A172 (cell line): ENCODE measurements at regions not wholly inside any gene's neighbourhood (a gene's known extent, or its start where the extent isn't known, plus 50 kb on each side); places are given as distances from the start of the nearest gene placed in this dataset.

Experiments
- DNase-seq: peaks from one replicate; pipeline ENCODE4 v3.0.0-alpha.2; 2015; ENCODE audit warnings: low spot score

DNA sequence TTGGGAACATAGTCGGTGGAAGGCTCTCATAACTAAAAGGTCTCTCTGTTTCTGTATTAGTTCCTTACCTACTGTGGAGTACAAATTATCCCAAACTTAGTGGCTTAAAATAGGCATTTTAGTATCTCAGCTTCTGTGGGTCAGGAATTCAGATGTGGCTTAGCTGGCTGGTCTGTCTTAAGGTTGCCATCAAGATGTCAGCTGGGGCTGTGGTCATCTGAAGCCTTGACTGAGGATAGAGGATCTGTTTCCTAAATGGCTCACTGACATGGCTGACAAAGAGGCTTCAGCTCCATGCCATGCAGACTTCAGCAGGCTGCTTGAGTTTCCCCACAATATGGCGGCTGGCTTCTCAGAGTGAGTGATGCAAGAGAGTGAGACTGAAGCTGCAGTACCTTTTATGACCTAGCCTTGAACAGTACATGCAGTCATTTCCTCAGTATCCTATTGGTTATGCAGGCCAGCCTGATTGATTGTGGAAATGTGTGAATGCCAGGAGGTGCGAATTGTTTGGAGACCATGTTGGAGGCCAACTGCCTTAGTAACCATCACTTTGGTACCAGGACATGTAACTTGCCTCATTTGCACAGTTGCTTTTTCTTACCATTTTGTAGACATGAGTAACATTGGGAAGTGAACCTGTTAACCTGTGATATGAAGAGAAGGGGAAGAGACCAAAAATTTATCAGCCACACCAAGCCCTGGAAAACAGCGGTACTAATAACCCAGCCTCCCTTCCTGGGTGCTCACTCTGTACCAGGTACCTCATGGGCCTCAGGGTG, 152.8 kb upstream of the IER5L start:
- DNase-seq, result no peak

DNA sequence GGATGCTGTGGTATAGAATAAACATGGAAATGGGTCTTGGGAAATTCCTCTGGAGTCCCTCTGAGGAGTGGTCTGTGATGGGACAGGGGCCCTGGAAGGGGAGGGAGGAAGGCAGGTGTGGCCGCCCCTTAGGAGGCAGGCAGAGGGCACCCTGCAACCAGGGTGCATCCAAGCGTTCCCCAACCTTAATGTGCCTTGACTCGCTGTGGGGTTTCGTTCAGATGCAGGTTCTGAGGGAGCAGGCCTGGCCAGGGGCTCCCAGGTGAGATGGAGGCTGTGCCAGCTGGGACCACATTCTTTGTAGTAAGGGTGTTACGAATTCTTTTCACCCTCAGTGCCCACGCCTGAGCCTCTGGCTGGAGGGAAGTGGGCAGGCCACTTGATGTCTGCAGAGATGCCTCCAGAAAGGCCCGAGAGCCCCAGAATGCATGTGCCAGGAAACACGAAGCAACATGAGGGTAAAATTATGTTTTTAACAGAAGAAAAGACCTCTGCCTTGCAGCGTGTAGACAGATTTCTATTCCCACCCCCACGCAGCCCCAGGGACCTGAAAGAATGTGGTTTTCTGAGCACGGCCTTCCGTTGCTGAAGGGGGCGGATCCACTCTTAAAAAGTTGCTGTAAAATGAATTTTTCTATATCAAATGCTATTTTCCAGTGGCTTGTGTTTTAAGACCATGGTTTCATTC, 150.4 kb upstream of the IER5L start:
- no peak for DNase-seq

DNA sequence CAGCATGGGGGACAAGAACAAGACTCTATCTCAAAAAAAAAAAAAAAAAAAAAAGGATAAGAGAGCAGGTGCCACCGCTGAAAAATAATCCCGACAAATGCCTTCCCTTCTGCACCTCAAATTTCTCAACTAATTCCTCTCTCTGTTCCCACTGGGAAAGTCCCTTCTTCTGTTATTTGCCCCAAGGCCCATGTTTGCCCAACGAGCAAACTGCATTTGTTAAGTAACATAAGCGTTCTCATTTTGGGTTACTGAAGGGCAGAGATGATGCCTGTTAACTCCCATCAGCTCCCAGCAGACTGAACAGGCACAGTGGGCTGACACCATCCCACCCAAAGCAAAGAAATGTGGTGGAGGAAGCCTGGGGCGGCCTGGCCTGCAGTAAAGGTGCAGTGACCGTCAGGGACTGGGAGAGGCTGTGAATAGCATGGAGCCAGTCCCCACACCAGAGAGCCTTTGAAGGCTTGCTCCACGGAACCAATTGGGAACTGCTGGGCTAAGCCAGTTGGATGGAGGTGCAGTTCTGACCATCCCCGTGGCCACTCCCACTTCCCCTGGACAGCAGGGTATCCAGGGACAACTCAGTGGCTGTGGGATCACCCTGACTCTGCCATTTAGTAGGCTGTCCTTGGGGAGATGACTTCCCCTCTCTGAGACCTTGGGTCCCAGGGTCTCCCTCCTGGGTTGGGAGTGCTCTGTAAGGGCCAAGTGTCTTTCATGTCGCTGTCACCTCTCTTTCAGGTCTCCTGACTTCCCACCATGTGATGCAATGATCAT, 149.7 kb upstream of the IER5L start:
- no peak for DNase-seq

DNA sequence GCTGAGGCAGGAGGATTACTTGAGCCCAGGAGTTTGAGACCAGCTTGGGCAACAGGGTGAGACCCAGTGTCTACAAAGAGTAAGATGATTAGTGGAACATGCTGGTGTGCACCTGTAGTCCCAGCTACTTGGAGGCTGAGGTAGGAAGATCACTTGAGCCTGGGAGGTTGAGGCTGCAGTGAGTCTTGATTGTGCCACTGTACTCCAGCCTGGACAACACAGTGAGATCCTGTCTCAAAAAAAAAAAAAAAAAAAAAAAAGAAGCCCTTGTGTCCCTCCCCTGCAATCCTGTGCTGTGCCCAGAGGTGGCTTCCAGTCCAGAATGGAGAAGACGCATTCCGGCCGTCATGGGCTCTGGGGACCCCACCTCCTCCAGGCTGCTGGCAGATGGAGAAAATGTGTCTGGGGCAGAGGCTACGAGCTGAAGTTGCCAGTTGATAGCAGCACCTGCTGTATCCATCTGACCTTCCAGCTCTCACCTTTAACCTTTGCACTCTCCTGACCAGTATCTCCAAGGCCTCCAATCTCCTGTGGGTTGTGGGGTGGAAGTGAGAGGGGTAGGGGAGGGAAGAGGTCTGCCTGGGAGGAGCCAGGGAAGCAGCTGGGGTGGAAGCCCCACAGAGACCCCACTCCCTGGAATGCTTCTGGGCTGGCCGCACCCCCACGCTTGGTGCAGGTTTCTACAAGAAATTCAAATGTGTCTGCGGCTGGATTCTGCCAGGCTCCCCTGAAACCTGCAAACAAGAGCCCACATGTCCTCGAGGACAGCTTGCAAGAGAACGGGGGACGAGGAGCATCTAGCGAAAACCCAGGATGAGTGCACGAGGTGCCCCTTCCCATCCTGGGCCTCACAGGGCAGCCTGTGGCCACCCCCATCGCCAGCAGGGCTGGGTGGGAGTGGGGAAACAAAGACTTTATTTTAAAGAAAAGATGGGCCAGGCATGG, 148.3 kb upstream of the IER5L start:
- no peak for DNase-seq

DNA sequence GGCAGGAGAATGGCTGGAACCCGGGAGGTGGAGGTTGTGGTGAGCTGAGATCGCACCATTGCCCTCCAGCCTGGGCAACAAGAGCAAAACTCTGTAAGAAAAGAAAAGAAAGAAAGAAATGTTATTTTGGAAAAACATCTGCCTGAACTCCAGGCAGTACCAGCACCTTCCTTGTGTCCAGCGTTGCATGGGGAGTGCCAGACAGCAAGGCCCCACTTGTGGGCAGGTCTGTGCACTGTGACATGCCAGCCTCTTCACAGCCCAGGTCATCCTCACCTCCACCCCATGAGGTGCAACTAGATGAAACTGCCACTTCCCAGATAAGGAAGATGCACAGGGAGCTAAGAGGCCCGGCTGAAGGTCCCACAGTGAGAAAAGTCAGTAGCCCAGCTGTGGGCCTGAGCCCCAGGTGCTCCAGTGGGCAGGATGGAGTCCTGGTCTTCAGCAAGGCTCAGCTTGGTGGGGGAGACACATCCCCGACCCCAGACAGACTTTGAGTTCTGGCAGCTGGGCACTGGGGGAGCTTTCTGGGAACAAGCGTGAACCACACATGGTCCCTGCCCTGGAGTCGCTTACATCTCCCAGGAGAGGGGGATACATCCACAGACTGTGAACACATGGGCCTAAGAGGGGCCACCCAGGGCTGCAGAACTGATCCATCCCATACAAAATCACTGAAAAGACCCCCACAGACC, 146.9 kb upstream of the IER5L start:
- DNase-seq, result no peak

DNA sequence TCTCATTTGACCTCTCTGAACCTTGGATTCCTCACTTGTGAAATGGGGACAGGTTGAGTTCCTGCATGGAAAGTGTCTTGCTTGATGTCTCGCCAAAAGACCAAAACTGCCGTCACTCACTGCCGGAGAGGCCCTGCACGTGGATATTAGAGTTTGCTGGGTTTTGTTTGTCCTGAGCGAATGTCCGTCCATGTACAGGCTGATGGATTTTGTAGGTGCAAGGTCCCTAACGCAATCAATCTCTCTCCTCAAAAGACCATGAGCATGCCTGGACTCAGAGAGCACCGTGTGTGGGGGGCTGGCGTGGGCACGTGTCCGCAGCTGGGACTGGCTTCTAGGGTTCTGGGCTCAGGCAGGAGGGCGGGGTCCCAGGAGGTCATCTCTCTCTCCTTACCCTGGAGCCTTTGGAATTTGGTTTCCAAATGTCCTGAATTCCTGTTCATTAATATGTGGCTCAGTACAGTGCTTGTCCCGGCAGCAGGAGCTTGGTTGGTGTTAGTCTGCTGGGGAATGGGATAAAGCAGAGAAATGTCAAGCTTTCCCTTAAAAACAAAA, 146.0 kb upstream of the IER5L start:
- DNase-seq, result no peak

DNA sequence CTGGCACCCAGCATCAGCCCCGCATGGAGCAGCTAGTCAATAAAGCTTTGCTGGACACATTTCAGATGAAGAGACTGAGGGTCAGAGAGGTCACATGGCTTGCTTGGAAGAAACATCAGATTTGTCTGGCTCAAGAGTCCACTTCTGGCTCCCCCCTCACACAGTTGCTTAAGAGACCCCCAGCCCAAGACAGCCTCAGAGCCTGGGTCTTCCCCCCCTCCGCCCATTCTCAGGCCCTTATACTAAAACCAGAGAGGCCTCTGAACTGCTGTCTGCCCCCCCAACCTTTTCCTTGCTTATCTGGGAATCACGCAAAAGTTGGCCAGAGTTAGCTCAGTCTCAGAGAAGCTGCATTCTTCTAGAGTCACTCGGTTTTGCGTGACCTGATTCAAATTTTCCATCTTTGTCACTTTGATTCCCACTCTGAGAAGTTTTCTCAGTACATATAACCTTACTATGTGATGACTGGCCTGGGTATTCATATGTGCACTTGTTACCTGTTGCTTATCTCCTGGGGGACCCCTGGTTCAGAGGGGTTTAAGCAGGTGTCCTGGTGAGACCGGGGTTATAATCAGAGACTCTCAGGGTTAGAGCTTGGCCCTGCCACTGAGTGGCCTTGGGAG, 145.4 kb upstream of the IER5L start:
- no peak for DNase-seq

DNA sequence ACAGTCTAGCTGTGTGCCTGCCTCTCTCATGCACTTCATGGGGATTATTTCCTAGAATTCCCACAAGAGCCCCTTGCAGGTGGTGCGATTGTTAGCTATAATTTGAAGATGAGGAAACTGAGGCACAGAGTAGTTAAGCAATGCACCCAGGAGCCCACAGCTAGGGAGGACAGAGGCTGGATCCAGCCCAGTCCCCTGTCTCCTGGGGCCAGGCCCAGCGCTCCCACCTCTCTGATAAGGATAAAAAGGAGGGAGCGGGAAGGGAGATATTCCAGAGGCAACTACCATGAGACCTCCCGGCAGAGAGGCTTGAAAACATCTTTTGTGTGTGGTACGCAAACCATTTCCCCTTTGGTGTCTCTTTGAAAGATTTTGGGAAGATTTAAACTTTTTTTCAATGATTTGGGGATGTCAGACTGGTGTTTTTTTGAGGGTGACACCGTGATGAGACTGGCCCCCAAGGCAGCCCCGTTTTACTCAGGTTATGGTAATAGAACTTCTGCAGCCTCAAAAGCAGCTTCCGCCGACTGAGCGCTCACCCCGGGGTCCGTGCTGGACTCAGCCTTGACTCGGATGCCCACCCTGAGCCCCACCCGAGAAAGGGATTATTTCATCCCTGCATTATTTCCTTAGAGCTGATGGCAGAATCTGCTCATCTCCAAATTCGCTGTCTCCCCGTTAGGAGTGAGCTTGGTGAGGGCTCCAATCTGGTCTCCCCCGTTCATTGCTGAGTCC, 144.7 kb upstream of the IER5L start:
- no peak for DNase-seq

DNA sequence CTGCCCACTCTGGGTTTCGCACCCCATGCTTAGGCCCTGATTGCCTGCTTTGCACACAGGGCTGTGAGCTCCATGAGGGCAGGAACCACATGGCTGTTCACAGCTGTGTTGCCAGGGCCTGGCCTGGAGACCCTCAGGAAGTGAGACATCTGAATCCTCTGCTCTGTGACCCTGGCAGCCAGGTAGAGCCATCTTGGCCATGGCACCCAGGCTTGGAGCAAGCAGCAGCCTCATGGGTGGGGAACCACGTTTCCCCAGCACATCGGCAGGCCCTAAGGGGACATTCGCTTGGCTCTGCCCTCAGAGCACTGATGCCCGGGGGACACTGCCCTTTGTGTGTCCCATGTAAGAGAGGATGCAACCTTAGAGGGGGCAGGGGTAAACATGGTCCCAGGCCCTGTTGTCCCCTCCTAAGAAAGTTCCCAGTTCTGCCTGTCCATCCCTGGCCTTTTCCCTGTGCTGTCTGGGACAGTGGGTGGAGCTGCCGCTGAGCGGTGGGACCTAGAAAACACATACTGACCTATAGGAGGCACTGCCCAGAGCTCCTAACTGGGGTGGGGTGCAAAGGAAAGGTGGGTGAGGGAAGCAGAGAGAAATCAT, 144.1 kb upstream of the IER5L start:
- no peak for DNase-seq

DNA sequence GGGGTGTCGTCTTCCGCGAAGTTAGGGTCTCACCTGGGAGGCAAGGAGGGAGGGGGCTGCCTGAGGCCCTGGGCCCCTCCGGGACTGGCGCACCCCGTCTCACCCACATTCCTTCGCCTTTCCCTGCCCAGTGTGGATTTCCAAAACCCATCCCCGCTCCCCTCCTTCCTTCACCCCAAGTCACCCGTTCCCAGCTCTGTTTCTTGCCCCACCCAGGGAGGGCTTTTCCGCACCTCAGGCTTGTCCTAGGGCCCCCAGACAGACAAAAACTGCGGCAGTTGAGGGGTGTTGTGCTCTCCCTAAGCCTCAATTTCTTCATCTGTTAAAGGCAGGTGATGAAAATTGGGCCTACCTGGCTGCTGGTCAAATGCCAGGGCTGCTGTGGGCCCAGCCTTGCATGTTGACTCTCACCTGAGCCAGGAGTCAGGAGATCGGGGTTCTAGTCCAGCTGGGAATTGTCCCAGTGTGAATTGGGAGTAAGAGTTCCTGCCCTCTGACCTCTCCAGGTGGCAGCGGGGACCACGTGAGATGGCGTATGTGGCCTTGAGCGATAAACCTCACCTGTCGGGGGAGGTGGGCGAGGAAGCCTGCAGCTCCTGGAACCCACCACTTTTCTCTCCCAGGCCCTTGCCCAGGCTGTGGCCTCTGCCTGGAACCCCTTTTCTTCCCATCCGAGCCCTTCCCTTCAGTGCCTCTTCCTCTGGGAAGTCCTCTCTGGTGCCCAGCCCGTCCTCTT, 143.4 kb upstream of the IER5L start:
- DNase-seq, result no peak

DNA sequence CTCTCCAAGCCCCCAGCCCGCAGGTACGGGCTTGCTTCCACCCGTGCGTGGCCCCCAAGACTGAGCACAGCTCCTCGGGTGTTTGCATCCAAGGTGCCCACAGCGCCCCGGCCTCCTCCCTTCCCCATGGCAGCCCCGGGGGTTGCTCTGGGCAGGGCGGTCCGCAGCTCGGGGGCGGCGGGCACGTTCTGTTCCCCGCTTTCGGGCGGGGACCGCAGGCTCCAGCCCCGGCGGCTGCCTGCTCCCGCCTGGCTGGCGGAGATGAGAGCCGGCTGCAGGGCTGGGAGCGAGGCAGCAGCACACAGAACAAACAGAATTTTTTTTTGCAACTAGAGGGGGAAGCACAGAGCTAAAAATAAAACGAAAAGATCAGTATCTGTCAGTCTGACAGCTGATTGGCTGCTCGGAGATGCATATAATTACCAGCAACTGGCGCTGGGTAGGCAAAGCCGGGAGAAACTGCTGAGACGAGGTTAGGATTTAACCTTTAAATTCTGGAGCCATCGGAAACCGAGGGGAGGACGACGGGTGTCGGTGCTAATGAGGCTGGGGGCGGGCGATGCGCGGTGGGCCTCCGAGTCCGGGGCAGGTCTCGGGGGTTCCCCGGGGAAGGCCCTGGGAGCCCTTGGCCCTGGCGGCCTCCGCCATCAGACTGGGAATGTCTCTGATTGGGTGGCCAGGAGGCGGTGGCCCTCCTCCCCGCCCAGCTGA, 142.7 kb upstream of the IER5L start:
- DNase-seq, result peak; percentile 82

DNA sequence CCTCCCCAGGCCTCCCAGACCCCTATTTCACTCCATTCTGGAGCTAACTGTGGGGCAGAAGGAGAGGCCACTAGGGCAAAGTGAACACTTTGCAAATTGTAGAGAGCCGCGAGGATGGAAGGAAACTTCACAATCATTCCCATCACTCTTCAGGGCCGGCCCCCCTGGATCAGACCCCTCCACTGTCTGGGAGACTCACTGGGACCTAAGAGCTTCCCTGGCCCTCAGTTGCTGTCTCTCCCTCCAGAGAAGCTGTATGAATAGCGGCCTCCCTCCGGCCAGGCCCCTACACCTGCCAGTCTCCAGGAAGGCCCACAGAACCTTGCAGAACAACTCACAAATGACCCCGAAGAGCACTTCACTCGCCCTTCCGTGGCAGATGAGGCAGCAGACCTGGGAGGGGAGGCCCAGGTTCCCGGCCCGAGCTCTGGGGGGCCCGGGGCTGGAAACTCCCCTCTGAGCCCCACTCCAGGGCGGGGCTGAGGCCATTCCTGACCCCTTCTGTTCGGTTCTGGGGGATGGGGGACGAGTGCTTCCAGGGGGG, 141.9 kb upstream of the IER5L start:
- DNase-seq, result no peak

DNA sequence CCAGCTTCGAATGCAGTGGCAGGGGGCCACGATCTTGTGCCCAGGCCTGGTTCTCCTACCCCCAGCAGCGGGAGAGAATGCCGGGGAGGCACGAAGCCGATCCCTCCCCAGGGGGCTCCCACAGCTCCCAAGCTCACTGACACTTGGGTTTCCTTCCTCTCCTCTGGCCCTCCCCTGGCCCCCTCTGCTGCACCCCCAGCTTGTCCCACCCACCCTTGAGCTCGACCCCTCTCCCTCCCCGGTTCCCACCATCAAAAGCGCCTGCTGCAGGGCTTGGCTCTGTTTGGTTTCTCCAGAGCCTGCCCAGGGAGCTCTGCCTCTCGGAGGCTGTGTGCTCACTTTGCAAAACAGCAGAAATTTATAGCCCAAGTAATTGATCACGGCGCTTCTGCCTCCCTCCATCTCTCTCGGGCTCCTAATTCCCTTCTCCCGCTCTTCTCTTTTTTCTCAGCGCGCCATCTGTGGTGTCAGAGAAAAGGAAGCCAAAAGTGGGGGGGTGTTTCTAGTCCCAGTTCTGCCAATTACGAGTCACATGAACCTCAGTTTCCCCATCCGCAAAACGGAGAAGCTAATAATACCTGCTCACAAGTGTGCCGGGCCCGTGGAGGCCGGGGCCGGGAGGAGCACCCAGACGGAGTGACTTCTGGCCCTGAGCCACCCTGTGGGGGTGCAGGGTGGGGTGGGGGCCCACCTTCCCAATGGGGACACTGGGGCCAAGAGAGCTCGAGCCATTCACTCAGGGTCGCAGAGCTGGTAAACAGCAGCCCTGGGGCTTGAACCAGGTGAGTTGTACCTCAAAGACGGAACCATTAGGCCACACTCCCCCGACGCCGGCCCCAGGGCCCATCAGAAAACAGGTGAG, 141.2 kb upstream of the IER5L start:
- DNase-seq, result no peak

DNA sequence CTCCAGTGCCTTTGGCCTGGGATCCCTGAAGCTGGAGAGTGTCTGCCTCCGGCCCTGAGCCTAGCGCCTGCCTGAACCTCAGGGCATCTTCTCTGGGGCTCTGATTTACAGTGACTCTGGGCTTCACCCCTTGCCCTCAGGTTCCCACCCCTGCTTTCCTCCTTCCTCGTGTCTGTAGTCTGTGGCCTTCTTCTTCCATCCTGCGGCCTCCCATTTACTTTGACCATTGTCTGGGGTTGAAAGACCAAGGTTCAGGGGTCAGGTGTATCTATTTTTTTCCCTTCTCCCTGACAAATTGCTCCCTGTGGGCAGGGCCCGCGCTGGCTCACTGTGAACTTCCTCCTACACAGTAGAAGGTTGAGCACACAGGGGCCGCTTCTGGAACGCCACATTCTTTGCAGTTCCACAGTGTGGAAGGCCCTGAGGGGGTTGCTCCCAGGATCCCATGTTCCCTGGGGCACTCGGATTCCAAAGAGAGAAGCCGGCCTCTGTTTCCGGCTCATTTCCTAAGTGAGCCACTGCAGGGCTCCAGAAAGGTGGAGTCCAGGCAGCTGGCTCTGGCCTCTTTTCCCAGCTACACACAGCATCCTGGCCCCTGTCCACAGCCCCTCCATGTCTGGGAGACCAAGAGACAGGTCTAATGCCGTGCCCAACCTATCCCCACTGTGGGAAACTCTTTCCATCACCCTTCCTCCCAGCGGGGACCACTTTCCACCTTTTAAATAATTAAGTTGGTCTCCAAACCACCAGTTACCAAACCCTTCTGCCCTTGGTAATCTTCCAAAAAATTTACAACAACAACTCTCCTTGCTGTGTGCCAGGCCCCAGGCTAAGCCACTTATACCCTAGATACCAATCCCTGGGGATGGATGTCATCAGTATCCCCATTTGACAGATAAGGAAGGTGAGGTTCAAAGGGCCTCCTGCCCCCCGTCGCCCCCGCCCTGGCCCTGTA, 140.3 kb upstream of the IER5L start:
- no peak for DNase-seq
